Effector CD4-positive, alpha-beta T cell (primary cell): ENCODE measurements at regions not wholly inside any gene's neighbourhood (a gene's known extent, or its start where the extent isn't known, plus 50 kb on each side); places are given as distances from the start of the nearest gene placed in this dataset.
A peak's percentile ranks its signal among the peaks of the same experiment; 100 is the strongest.

Source experiments
- DNase-seq: peaks from one replicate; pipeline ENCODE4 v3.0.0-alpha.2; 2020

GRCh38 chr12:91419809-91420208 is 237.2 kb upstream of the DCN start:
- no peak for DNase-seq

DNA sequence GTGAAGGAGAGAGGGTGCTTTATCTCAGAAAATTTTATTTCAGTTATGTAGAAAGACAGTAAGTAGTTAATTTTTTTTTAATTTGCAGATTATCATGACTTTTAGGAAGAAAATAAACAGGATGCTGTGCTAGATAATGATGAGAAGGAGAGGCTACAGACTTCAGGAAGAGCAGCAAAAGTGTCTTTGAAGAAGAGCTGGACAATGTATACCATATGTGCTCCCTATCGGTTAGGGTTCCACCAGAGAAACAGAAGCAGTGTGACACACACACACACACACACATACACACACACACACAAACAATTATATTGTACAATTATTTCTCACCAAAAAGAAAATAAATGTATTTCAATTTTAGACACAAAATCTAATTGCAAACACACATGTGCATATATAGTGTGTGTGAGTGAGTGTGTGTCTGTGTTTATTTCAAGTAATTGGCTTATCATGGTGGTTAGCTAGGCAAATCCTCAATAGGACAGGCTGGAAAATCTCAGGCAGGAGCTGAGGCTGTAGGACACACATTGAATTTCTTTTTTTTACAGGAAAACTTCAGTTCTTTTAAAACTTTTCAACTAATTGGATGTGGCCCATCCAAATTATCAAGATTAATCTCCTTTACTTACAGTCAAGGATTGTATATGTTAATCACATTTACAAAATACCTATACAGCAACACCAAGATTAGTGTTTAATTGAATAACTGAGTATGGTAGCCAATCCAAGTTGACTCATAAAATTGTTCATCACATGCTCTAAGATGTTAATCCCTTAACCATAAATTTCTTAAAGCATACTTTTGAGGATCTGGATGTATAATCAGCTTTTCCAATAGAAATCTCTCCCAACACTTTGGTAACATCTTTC is 235.8 kb upstream of the DCN start:
- no peak for DNase-seq

DNA sequence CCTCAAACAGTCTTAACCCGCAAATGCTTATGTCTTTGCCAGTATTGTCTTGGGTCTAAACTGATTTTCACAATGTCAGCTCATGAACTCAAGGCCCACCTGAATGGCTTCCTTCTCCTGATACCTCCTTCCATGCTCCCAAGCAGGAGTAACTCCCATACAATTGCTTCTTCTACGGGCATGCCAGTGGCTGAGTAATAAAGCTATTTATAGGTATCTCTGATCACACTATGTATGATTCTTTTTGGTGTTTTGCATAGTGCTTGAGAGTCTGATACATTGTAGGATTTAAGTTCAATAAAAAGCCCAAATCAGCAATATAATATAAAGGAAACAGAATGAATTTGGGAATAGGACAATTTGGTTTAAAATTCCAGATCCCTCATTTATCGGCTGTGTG is 235.0 kb upstream of the DCN start:
- no peak for DNase-seq

DNA sequence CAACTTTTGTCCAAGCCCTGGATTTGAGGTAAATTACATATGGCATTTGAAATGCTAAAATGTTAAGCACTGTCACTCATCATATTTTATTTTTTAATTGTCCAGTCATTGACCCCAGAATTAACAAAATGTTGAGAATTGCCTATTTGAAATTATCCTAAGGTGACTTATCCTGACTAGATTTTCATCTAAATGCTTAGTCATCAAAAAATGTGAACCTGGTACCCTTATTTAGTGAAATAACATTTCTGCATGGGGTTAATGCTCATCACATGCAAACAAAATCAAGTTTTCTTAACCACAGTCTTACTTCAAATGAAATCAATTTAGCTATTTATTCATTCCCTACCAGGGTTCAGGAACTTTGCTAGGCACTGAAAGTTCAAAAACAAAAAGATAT is 232.0 kb upstream of the DCN start:
- no peak for DNase-seq

- no peak for DNase-seq
Measured at GRCh38 chr12:91413581-91414546, 231.2 kb upstream of the DCN start.

DNA sequence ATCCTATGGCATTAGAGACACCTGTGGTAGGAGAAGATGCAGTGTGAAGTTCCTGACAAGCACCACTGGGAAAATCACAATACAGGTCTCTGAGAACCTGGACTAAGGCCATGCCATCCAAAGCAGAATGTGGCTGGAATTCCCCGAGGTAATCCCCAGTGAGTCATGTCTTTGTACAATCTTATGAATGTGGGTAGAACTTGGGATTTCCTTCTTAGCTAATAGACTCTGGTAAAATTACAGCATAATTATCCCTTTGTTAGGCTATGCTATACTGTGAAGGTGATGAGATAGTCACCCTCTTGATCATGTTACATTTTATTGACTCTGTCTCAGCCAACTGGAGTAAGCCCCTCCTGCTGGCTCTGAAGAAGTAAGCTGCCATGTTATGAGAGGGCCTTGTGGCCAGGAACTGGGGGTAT is 224.3 kb upstream of the DCN start:
- DNase-seq, result no peak

GRCh38 chr12:91404441-91404840 is 221.8 kb upstream of the DCN start:
- no peak for DNase-seq

- DNase-seq, result no peak
Measured at GRCh38 chr12:91401190-91401589, 218.6 kb upstream of the DCN start.

DNA sequence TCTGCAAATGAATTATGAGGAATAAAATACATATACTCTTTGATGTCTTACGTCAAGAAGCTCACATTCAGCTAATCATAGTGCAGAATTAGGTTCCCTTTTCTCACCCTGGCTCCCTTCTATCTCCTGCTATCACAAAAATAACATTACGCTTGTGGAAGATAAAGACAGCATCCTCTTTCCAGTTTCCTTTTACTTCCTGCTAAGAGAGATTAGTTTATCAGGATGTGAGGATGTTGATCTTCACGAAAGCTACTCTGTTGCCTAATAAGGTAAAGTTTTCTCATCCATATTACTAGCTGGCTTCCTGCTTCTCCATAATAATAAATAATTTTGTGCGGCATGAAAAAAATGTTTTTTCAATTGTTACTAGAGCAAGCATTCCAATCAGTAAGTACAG is 217.7 kb upstream of the DCN start:
- DNase-seq, result no peak

DNA sequence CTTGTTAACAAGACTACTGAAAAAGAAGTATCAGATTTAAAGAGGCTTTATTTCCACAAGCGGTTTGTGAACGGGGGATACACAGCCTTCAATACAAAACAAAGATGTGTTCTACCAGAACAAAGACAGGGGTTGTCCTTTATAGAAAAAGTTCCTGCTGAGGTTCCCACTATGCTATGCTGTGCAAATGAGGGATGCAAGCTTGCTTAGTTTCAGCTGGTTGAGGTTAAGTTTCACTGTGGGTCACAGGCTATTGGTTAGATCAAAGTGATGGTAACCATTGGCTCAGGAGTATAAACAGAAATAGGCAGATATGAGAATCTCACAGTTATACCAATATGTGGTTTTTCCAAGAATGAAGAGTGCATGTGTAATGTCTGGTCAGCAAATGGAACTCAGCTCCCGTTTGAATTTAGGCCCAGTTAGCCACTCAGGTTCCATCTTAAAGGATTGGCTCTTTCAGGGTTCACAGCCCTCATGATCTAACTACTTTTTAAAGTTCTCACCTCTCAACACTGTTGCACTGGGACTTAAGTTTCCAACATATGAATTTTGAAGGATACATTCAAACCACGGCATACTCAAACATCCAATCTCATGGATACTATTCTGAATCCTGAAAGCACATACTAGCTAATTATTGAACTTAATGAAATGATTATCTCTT is 215.4 kb upstream of the DCN start:
- DNase-seq, result no peak

DNA sequence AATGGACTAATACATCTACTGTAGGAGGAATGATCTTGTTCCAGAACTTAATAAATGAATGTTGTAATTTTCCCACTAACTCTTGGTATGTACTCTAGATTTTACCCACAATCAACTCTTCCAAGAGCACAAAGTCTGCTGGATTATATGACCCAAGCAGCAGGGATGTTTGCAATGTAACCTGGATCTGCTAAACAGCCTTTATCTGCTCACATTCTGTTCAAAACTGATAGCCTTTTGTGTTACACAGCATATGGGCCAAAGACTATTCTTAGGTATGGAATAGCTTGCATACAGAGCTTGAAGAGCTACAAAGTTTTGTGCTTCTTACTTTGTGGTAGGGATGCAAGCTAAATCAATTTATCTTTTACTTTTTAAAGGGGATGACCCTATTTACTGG is 213.7 kb upstream of the DCN start:
- no peak for DNase-seq

GRCh38 chr12:91395628-91396135 is 213.1 kb upstream of the DCN start:
- no peak for DNase-seq

- DNase-seq, result no peak
Measured at GRCh38 chr12:91394903-91395302, 212.3 kb upstream of the DCN start.

- no peak for DNase-seq
Measured at GRCh38 chr12:91388573-91388972, 206.0 kb upstream of the DCN start.

- DNase-seq, result no peak
Measured at GRCh38 chr12:91387461-91388134, 205.0 kb upstream of the DCN start.

DNA sequence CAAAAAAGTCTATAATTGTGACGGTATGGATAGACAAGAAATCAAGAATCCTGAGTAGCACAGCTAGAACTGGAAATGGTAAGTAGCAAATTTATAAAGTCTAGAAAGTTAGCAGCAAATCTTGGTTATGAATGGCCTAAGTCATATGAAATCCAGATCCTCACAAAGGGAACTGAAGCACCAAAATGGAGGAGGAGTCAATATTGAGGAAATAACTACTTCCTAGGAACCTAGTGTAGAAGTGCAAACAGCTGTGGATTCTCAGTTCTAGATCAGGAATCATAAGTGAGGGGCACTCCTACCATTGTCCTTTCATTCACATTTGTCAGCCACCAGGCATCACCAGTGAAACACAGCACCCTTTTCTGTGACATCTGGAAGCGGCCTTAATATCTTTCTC is 202.2 kb upstream of the DCN start:
- no peak for DNase-seq

- DNase-seq, result no peak
Measured at GRCh38 chr12:91384366-91384765, 201.7 kb upstream of the DCN start.

DNA sequence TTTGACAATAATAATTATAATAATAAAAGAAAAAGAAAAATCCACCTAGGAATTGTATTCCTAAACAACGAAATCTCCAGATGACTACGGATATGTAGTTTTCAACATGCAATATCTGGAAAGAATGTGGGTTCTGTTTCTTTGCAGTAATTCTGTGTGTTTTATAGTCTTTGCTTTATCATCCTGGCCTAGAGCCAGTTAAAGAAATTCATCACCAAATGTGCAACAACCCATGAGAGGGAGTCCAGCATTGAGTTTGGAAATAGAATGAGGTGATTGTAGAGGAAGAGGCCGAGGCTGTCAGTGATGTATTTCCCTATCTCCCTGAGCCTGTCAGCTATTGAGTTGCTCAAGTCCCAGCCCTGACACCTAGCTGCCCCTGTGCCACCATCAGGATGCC is 200.5 kb upstream of the DCN start:
- DNase-seq, result no peak

GRCh38 chr12:91382081-91382543 is 199.5 kb upstream of the DCN start:
- DNase-seq, result peak; percentile 85

- DNase-seq, result no peak
Measured at GRCh38 chr12:91381309-91381804, 198.7 kb upstream of the DCN start.

- no peak for DNase-seq
Measured at GRCh38 chr12:91380631-91381030, 198.0 kb upstream of the DCN start.
